NCI-H748 (cell line): ENCODE measurements at regions not wholly inside any gene's neighbourhood (a gene's known extent, or its start where the extent isn't known, plus 50 kb on each side); places are given as distances from the start of the nearest gene placed in this dataset.

ENCODE experiments used
- DNase-seq: peaks from one replicate; lab custom pipeline; 2025; ENCODE audit not compliant: unreplicated experiment; lab: John Stamatoyannopoulos, UW

DNA sequence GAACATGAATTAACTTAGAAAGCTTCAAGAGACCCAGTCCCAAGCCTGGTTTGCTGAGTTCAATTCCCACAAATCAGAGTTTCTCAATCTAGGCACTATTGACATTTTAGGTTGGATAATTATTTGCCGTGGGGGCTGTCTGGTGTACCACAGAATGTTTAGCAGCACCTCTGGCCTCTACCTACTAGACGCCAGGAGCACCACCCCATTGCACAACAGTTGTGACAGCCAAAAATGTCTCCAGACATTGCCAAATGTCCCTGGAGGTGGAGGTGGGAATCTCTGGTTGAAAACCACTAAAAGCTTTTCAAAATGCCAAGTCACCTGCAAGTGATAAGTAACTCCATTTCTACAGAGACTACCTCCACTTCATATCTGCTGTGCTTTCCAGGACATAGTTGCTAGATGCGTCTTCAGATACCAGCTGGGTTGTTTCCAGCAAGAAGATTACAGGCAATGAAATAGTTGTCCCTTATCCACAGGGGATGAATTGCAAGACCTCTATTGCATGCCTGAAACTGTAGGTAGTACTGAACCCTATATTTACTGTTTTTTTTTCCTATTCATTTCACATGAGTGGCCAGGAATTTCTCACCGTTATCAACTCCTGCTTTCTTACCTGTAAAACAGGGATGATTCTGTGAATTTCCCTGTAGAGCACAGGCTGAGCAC, 554.3 kb downstream of the ZEB2 start:
- DNase-seq: no peak

DNA sequence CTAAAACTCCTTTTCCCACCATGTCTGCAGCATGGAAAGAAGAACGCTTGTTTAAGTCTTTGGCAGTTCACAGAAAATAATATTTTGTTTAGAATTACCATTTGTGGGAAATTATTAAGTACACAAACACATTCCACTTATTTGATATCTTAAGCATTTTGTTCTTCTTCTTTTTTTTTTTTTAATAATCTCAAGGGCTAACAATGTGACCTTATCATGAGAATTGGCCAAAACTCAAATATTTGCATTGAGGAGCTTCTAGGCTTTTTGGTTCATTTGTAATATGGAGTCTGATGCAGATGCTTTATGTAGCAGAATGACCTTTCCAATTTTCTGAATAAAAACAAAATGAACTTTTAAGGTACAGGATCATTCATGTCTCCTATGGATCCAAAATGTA, 555.0 kb downstream of the ZEB2 start:
- DNase-seq: no peak

DNA sequence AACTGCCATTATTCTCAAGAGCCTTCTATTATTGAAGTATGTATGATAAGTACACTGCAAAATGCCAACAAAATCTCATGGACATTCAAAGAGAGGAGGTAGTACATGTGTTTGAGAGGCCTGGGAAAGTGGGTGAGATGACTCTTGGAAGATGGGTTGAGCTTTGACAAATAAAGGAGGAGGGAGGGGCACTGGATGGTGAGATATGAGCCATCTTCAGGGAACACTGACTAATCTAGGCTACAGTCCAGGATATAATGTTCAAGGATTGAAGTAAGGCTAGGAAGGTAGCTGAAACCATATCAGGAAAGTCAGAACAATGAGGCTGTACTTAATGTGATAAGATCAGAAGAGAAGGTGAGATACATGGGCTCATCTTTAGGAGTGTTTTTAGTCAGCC, 559.7 kb downstream of the ZEB2 start:
- no peak for DNase-seq

DNA sequence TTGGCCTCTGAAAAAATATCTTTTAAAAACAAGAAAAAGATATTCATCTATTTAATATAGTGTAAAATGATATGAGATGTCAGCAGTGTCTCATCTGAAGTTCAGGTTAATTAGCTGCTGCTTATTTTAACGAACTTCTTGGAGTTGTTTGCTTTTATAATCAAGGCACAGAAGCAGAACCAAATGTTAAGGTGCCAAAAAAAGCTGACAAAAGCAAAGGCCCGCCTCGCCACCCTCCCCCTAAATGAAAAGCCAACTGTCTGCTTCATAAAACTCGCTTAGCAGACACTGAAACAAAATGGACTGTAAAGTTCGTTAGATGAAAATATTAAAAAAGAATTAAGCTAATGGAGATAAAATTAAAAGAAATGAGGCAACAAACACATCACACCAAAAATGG, 562.6 kb downstream of the ZEB2 start:
- no peak for DNase-seq

DNA sequence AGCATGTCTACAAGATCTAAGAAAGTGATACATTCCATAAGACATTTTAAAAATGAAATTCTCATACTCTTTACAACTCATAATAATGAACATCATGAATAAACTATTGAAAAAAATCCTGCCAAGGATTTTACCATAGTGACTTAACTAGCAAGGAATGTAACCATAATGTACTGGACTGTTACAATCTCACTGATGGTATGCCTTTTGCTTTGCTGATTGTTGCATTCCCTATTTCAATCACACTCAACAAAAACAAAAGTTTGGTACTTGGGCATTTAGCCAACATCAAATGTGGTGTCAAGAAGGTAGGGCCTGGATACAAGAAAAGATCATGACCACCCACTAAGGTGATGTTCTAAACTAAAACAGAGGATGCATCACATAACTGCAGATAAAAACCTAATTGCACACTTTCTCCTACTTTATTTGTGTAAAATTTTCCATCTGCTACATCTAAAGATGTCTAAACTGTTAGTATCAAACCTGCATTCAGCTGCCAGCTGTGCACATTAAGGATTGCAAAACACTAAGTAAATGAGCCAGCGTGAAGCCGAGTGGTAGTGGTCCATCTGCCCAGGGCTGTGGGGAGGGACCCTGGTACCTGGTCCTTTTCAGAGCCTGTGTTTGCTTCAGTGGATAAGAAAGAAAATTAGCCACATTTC, 564.4 kb downstream of the ZEB2 start:
- DNase-seq: no peak

DNA sequence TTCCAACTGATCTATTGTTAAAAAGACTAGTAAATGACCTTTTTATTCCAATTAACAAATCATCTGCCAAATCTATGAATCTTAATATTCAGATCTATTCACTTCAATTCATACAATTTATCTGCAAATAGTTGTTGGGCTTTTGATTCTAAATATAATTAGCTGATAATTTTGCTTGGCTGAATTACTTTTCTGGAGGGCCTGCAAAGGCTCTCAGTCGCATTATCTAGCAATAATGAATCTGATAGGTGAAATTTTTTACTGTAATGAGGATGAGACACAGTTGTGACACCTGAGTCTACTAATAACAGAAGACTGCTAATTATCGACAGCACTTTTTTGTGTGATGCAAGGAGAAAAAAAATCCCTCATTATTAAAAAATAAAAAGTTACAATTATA, 565.1 kb downstream of the ZEB2 start:
- DNase-seq: no peak

DNA sequence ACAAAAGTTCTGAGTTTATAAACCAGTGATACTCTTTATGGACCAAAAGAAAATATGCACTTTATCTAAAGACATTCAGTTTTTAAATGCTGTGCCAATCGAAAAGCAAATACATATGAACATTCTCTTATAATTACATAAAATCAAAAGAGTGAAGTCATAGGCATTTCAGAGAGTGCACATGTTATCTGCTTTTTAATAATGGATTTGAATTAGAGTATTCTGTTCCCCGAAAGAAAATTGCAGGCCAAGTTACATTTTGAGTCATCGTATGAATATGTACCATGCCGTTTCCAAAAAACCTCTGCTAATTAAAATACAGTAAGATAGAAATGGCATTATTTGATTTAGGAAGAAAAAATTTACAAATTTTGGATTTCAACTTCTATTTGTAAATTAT, 565.7 kb downstream of the ZEB2 start:
- no peak for DNase-seq

DNA sequence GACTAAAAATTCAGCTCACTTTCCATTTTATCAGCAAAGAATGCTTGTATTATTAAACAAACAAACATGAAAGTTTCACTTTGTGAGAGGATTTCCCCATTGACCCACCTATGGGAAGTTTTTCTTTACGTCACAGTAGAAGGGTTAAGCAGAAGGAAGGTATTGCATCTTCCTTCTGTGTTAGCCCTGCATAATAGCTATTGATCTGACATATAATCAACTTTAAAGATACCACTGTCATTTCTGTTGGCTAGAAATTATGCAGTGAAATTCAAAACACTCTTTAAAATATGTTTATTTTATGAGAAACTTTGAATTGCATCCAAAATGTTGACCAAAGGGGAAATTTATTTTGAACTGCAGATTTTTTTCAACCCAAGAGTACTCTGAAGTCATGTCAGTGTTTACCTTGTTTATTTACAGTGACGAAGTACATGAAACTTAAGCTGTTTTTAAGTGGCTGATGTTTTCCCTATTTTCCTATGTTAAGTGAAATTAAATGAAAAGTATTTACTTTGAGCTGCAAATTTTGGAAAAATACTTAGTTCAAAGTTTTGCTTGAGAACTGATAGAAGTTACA, 566.4 kb downstream of the ZEB2 start:
- DNase-seq: no peak

DNA sequence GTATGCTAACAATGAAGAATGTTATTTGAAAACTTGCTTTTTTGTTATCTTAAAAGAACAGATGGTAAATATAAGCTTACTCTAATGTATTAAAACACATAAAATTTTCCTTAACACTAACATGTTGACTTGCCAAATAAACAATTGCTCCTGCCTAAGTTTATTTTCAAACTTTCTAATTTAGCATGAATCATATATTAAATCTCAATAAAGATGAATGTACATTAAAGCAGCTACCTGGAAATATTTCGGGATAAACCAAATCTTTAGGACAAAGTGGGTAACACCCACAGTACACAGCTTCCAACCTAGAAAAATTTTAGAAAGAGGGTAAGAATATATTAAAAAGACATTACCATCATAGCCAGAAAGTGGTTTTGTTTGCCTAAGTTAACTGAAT, 567.4 kb downstream of the ZEB2 start:
- DNase-seq: no peak

DNA sequence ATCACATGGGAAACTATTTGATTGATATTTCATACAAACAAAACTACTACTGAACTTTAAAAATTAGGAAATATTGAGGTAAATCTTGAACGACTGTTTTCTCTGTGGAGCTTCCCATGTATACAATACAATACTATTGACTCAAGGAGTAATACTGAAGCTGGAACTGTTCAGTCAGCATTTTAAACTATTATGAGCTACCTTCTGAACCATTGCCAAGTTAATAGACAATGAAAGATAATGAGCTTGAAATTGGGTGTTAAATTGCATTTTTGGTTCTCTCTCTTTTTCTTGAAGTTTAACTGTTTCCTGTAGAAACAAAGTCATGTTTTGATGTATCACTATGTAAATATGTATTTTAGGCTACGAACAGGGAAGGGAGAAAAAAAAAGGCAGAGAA, 569.2 kb downstream of the ZEB2 start:
- no peak for DNase-seq

DNA sequence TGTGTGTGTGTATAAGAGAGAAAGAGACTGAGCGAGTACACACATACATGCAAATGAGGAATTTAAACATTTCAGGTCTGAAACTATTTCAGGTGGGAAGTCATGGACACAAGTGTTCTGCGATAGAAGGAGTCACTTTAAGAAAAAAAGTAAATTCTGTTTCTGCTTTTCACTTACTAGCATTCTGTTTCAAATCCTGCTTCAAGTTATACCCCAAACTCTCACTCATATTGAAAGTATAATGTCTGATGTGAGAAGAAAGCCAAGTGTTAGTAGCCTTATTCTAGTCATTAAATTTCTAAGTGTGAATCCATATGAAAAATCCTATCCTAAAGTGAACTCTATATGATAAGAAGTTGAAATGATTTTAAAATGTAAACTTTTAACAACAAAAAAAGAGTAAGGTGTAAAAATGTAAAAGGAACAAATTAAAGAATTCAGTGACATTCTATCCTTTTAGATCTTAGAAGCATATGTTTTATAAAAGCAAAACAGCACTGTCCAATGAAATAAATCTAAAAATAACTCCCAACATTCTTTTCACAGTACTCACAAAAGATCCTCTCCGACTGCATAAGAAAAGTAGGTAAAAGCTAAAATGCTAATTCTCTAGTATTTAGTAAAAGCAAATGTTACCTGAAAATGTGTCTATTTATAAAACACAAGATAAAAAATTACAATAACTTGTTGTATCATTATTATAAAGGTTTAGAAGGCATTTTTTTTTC, 570.6 kb downstream of the ZEB2 start:
- DNase-seq: no peak

DNA sequence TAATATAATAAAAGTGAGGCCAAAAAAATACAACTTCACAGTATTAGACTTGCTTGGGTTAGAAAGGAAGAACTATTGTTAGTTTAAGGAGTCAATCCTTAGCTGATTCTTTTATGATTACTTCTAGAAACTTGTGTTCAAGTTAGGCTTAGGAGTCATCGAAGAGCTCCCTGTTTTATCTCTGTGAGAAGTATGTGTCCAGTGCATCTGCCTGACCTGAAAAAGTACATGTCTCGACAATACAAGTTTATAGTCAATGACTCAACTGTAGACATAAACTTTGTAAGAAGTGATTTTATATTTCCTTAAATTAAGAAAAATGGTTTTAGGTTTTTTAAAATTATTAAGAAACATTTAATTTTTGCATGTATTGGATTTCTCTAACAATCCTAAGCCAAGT, 571.2 kb downstream of the ZEB2 start:
- no peak for DNase-seq

DNA sequence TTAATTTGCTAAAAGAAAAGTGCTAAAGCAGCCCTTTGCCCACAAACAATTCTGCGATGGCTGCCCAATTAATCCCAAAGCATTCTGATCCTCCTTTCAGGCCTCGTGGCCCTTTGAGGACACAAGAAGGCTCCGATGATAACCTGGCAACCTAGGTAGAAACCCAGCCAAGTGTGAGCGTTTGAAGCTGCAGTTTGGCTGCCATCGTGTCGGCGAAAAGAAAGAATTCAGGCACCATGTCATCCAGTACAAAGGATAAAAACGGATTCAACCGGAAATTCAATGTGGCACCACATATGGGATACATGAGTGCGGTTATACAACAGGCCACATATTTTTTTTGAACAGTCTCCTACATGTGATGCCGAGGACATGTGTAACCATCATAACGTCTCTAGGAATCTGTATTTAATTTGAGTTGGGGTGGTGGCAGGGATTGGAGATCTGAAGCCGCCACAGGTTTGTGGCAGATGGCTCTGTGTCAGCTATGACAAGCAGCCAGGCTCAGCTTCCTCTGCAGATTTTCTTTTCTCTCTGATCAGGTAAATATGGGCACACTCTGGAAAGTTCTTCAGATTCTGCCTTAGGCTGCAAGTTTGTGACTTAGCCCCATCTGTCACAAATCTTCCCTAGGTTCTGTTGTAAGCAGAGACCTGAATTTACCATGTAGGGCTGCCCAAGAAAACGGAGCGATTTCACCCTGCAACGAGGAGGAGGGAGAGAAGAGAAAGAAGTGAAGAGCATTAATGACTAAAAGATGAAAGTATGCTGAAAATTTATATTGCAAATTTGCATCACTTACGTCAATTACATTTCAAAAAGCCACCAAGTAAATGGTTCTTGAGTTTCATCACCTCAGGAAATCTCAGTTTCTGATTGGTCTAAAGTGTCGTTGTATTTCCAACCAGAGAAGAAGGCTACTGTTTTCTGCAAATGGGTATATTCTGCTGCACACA, 573.2 kb downstream of the ZEB2 start:
- no peak for DNase-seq

DNA sequence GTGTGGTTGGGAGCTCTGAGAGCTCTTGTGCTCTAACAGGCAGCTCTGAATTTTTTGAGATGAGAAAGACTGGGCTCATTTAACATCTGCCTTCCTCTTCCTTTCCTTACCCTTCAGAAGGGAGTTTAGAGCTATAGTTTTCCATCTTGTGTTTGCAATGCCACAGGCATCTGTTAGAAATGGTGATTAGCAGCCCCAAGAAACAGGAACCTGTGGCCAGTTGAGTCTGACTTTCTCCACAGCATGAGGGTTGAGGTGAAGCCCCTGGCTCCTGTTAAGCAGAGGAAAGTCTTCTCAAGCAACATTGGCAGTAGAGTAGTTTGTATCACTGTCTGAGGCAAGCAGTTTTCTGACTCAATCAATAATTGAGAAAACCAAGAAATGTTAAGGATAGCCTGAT, 577.4 kb downstream of the ZEB2 start:
- no peak for DNase-seq

DNA sequence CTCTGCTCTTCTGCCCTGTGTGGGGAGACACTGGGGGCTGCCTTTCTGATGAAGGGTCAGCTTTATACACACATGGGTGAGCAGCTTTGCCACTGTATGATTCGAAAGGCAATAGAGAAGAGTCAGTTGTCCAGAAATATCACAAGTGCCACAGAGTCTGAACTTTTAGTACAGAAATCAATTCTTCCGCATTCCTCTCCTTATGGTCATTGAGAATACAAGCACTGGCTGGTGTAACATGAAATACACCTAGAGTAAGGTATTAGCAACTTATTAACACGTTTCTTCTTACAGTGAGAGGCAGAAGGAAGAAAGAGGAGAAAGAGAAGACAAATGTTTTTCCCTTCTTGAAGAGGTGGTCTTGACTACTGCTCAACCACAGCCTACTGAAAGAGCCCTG, 579.2 kb downstream of the ZEB2 start:
- no peak for DNase-seq

DNA sequence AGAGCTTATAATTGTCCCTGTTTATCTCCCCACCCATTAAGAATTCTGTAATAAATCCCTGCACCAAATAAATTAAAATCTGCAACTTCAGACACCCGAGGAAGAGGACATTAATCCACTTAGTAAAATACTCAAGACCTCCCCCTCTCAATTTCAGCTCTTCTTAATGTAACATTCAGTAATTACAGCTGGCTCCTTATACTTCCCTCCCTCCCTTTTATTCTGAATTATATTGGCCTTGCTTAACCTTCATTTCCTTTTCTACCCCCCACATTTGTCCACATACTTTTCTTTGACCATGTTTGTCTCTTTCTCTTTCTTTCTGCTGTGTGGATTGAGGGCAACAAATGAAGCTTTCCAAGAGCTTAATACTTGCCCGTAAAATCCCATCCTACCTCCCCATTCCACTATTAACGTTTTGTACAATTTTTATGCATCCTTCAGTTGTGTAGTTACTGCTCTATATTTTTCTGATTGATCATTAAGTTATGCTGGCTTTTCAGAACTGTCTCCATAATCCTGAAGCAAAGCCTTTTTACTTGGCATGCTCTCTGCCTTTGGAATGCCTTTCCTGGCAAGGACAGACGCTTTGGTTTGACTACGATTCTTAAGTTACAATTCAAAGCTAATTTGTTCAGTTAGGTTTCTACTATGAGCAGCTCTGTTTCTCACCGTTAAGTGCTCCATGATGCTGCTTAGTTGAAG, 580.1 kb downstream of the ZEB2 start:
- no peak for DNase-seq

DNA sequence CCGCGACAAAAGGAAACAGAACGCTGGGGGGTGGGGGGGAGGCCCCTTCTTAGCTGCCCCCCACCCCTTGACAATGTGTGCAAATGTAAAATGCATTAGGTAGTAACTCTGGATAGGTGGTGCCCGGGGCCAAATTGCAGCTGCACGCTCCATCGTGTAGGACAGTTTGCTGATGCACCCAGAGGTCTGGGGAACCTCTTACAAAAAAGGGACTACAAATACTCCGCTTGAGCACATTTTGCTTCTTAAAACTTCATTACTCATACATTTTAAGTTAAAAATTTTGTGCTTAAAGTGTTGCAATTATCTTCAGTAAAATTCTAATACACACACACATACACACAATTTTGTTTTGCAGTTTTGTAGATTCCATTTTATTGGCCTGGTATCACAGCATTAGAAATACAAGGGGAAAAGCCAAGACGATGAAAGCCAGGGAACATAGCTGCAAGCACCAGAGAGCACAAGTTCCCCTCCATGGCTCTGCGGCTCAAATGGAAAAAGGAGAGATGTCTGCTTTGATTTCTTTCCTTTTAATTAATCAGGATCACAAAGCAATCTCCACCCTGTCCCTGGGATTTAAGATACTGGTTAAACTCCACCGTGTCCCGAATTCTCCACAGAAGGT, 582.1 kb downstream of the ZEB2 start:
- DNase-seq: peak; percentile 47

DNA sequence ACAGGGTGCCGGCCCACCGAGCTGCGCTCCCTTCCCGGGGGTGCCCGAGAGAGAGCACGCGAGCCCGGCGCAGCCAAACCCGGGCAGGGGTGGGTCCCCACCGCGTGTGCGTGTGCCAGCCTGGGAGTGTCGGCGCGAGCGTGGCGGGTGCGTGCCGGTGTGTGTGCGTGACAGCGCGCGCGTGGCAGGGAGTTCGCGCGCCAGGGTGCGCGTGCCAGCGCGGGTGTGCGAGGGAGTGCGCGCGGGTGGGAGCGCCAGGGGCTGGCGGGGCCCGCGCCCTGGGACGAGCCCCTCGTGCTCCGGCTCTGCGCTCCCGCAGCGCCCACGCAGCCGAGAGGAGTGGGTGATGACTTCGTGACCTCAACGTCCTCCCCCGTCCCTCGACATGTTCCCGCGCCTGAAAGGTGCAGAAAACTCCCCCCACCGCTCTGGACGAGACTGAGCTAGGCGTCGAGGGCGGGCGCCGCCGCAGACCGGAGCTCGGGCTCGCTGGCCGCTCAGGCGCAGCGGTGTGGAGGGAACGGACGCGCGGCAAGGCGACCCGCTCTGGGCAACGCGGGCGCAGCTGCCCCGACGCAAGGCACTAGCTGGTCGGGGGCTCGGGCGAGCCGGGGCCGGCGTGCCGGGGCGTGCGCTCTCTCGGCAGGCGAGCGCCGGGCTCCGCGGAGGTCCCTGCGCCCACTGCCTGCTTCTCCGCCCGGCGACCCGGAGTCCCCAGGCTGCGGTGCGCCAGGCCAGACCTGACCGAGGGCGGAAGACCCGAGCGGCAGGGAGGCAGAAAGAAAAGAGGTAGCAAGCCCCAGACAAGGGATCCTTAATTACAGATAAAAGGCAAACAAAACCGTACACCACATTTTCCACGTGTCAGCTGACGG, 582.8 kb downstream of the ZEB2 start:
- DNase-seq: peak; percentile 54

DNA sequence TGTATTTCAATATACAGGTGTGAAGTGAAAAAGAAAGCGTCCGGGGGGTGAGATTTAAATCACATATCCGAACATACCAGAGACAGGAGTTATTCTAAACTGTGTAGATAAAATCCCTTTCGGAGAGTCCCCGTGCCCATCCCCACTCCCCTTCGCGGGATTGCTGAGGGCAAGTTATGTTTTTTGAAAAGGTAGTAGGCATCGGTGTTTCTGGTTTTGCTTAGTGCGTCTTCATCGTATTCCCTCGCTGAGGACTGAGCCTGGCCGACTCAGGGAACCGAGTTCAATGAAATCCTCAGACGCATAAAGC, 583.4 kb downstream of the ZEB2 start:
- DNase-seq: peak; percentile 35
